Osteocyte (in vitro differentiated cells): ENCODE measurements at regions not wholly inside any gene's neighbourhood (a gene's known extent, or its start where the extent isn't known, plus 50 kb on each side); places are given as distances from the start of the nearest gene placed in this dataset.

Experiments used
- DNase-seq: peaks from one replicate; pipeline ENCODE4 v3.0.0; 2021; ENCODE audit warnings: mixed read lengths; ENCODE audit not compliant: unreplicated experiment; ENCODE audit errors: extremely low spot score
- H3K27ac Mint-ChIP-seq: one replicate; pipeline ENCODE4 v1.8.0; 2021; ENCODE audit warnings: mild to moderate bottlenecking, mixed read lengths; ENCODE audit not compliant: unreplicated experiment
- H3K27me3 Mint-ChIP-seq: one replicate; pipeline ENCODE4 v1.8.0; 2021; ENCODE audit warnings: mixed read lengths; ENCODE audit not compliant: unreplicated experiment
- H3K36me3 Mint-ChIP-seq: one replicate; pipeline ENCODE4 v1.8.0; 2021; ENCODE audit warnings: mixed read lengths; ENCODE audit not compliant: unreplicated experiment
- H3K4me1 Mint-ChIP-seq: one replicate; pipeline ENCODE4 v1.8.0; 2021; ENCODE audit warnings: mixed read lengths; ENCODE audit not compliant: unreplicated experiment
- H3K4me3 Mint-ChIP-seq: one replicate; pipeline ENCODE4 v1.8.0; 2021; ENCODE audit warnings: mild to moderate bottlenecking, moderate library complexity, mixed read lengths; ENCODE audit not compliant: unreplicated experiment
- H3K9me3 Mint-ChIP-seq: one replicate; pipeline ENCODE4 v1.8.0; 2021; ENCODE audit warnings: mixed read lengths; ENCODE audit not compliant: unreplicated experiment
- TF ChIP-seq, protein P1 (sequence below): fragments of 200-600 bp; sonication (generic); IDR thresholded peaks from 2 replicates; pipeline ENCODE4 v1.5.0; 2021; ENCODE audit warnings: antibody characterized with exemption, mild to moderate bottlenecking, moderate library complexity

DNA sequence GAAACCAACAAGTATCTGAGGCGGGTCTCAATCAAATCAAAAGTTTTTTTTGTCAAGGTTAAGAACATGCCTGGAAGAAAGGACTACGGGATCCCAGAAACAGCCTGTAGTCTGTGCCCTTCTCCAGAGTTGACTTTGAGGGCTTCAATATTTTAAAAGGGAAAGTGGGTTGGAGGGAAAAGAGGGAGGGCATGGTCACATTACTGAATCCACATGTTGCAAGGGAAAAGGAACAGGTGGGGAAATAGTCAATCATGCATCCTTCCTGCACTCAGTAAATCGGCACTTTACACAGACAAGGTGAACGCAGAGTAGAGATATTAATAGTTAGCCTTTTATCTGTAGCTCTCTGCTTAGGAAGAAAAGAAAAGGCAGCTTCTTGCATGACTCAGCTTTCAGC, 808.5 kb downstream of the UQCRFS1 start:
- H3K27ac Mint-ChIP-seq: no peak overlapping the region
- no peak overlapping the region for H3K4me3 Mint-ChIP-seq
- no peaks in the 10 kb centered on the region for H3K4me1 Mint-ChIP-seq
- peaks cover 12% of the 10 kb centered on the region for H3K9me3 Mint-ChIP-seq
- TF ChIP-seq, protein P1, sequence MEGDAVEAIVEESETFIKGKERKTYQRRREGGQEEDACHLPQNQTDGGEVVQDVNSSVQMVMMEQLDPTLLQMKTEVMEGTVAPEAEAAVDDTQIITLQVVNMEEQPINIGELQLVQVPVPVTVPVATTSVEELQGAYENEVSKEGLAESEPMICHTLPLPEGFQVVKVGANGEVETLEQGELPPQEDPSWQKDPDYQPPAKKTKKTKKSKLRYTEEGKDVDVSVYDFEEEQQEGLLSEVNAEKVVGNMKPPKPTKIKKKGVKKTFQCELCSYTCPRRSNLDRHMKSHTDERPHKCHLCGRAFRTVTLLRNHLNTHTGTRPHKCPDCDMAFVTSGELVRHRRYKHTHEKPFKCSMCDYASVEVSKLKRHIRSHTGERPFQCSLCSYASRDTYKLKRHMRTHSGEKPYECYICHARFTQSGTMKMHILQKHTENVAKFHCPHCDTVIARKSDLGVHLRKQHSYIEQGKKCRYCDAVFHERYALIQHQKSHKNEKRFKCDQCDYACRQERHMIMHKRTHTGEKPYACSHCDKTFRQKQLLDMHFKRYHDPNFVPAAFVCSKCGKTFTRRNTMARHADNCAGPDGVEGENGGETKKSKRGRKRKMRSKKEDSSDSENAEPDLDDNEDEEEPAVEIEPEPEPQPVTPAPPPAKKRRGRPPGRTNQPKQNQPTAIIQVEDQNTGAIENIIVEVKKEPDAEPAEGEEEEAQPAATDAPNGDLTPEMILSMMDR: no peak
- H3K36me3 Mint-ChIP-seq: no peaks in the 10 kb centered on the region
- no peaks in the 10 kb centered on the region for H3K27me3 Mint-ChIP-seq
- no peak for DNase-seq

DNA sequence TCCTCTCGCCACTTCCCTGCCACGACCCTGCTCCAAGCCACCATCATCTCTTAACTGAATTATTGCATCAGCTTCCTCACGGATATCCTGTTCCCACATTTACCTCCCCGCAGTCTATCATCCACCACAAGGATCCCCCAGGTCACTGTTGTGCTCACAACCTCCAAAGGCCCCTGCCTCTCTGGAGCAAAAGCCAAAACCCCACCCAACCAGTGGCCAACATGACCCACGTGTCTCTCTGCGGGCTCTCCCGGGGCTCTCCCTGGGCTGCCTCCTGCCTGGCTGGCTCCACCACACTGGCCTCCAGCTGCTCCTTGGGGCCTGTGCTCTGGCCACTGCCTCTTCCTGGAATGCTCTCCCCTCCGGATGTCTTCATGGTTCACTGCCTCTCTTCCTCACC, 809.3 kb downstream of the UQCRFS1 start:
- Mint-ChIP-seq H3K4me3 (no peak overlapping the region), H3K9me3 (peaks cover 17% of the 10 kb centered on the region), H3K36me3 (no peaks in the 10 kb centered on the region), H3K27ac (no peak overlapping the region), H3K27me3 (no peaks in the 10 kb centered on the region), H3K4me1 (no peaks in the 10 kb centered on the region)
- TF ChIP-seq, protein P1: no peak
- peak; percentile 78 for DNase-seq

DNA sequence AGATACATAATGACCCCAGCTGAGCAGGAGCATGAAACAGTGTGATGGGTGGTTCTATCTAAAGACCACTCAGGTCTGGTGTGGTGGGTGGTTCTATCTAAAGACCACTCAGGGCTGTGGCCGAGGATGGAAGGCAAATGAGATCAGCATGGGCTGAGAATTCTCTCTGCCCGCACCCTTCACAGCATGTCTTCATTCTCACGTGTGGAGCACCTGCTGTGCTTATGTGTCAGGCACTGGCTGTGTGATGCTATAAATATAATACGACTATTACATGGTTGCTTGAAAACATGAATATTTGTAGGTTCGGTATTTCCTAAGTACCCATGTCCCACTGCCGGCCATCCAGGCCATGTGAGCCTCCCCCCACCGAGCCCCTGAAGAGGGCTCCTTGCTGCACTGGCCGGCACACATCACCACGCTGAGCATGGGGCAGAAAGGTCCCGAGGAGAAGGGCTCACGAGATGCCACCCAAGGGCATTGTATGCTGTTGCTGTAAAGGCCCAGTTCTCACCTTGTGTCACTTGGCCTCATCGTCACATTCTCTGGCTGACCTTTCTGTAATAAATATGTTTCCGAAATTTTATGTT, 810.2 kb downstream of the UQCRFS1 start:
- Mint-ChIP-seq H3K36me3 (no peaks in the 10 kb centered on the region), H3K27ac (no peak overlapping the region), H3K4me3 (no peak overlapping the region), H3K9me3 (peaks cover 17% of the 10 kb centered on the region), H3K4me1 (no peaks in the 10 kb centered on the region), H3K27me3 (no peaks in the 10 kb centered on the region)
- peak; percentile 66 for DNase-seq
- TF ChIP-seq, protein P1: no peak

DNA sequence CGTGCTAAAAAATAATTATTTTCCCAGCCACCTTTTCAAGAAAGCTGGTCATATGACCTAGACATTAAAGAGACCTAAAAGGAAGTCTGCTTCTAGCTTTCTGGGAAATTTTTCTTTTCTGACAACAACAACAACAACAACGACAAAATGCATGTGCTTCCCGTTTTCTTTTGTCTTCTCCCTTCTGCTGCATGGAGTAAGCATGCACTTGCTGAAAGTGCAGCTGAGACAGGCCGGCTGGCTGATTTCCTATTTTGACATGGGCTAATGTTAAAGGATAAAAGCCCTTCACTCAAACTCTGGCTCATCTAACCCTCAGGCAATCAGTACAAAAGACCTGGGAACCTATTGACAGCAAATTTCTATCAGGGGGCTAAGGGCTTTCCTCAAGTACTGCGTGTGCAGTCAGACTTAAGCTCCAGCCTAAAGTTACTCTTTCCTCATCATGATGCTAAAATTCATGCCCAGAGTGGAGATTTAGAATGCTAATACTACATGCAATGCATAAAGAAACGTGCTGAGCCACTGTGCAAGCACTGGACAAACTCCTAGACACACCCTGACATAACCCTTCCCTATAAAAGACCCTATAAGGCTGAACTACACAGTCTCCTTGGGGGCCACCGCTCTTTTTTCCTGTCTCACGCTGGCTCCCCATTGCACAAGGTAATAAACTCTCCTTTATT, 811.1 kb downstream of the UQCRFS1 start:
- Mint-ChIP-seq H3K4me3 (no peak overlapping the region), H3K27me3 (no peaks in the 10 kb centered on the region), H3K27ac (no peak overlapping the region), H3K9me3 (peaks cover 21% of the 10 kb centered on the region), H3K36me3 (no peaks in the 10 kb centered on the region), H3K4me1 (no peaks in the 10 kb centered on the region)
- DNase-seq: peak; percentile 15
- TF ChIP-seq, protein P1: no peak

DNA sequence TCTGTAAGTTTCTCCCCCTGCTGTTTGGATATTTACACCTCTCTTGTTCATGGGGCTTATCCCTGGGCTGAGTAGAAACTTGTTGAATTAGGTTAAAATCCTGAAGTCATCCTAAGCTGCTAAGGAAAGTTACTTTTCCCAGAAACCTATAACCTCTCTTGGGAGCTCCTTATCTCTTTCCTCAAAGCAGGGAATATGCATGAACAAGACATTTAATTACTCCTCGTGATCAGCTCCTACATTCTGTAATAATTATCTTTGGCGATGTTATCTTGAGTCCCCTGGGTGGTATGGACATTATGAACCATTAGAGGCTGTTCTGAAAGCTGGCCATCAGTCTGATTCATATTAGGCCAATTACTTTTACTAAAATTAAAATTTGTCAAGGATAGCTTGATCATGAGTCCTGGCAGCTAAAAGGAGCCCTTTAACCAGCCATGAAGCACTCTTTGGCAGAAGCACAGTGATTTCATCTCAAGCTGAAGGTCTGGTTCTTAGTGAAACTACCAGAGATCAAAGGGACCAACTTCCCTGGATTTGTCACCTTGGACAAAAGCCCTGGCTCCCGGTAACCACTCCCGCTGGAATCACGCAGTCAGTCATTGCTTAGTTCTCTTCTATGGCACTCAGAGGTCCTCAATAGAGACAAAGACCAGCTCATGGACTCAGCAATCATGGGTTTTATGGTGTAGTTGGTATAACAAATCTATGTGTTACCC, 811.8 kb downstream of the UQCRFS1 start:
- Mint-ChIP-seq H3K4me3 (no peak overlapping the region), H3K27me3 (no peaks in the 10 kb centered on the region), H3K9me3 (peaks cover 24% of the 10 kb centered on the region), H3K27ac (no peak overlapping the region), H3K4me1 (no peaks in the 10 kb centered on the region), H3K36me3 (no peaks in the 10 kb centered on the region)
- peak; percentile 38 for DNase-seq
- TF ChIP-seq, protein P1: no peak
